ENCODE measurements at regions not wholly inside any gene's neighbourhood (a gene's known extent, or its start where the extent isn't known, plus 50 kb on each side); places are given as distances from the start of the nearest gene placed in this dataset.
"Not testable (repeated sequence)": the region's sequence is repeated elsewhere in the genome, so short reads cannot be mapped to it uniquely, and the experiment has no call there.

GRCh38 chr1:219100059-219100458 is 73.6 kb upstream of the LYPLAL1 start:
- TF ChIP-seq POLR2A (IDR thresholded peaks at IDR 0.05; ENCODE audit: extremely low read depth, insufficient read length) (no peak), MAX (IDR thresholded peaks at IDR 0.05; ENCODE audit: low read depth, low read length) (no peak), CTCF (IDR thresholded peaks at IDR 0.05; ENCODE audit: low read depth, low read length) (no peak), MYC (IDR thresholded peaks at IDR 0.05; ENCODE audit: low read depth, low read length) (no peak)
- no peak overlapping the region for H3K4me3 ChIP-seq (ENCODE audit: low read depth, low read length)
- DNase-seq (ENCODE audit: low read depth), result no peak

- not testable (repeated sequence) for DNase-seq (ENCODE audit: low read depth); H3K4me3 ChIP-seq (ENCODE audit: low read depth, low read length)
These were observed 71.2 kb upstream of the LYPLAL1 start for GRCh38 chr1:219102466-219102865.

- no peak for DNase-seq (ENCODE audit: low read depth)
- TF ChIP-seq POLR2A (IDR thresholded peaks at IDR 0.05; ENCODE audit: extremely low read depth, insufficient read length), result no peak
- TF ChIP-seq CTCF (IDR thresholded peaks at IDR 0.05; ENCODE audit: low read depth, low read length), result no peak
- no peak for TF ChIP-seq MAX (IDR thresholded peaks at IDR 0.05; ENCODE audit: low read depth, low read length)
- no peak for TF ChIP-seq MYC (IDR thresholded peaks at IDR 0.05; ENCODE audit: low read depth, low read length)
- no peak overlapping the region for H3K4me3 ChIP-seq (ENCODE audit: low read depth, low read length)
These were observed 67.8 kb upstream of the LYPLAL1 start for GRCh38 chr1:219105893-219106292.

GRCh38 chr1:219109424-219110018 is 64.2 kb upstream of the LYPLAL1 start:
- no peak overlapping the region for H3K4me3 ChIP-seq (ENCODE audit: low read depth, low read length)
- TF ChIP-seq CTCF (IDR thresholded peaks at IDR 0.05; ENCODE audit: low read depth, low read length), result no peak
- TF ChIP-seq MYC (IDR thresholded peaks at IDR 0.05; ENCODE audit: low read depth, low read length), result no peak
- TF ChIP-seq MAX (IDR thresholded peaks at IDR 0.05; ENCODE audit: low read depth, low read length), result no peak
- no peak for TF ChIP-seq POLR2A (IDR thresholded peaks at IDR 0.05; ENCODE audit: extremely low read depth, insufficient read length)
- DNase-seq (ENCODE audit: low read depth), result no peak

GRCh38 chr1:219113261-219113660 is 60.4 kb upstream of the LYPLAL1 start:
- DNase-seq (ENCODE audit: low read depth), result no peak
- H3K4me3 ChIP-seq (ENCODE audit: low read depth, low read length), result no peak overlapping the region
- no peak for TF ChIP-seq POLR2A (IDR thresholded peaks at IDR 0.05; ENCODE audit: extremely low read depth, insufficient read length)
- TF ChIP-seq MYC (IDR thresholded peaks at IDR 0.05; ENCODE audit: low read depth, low read length), result no peak
- TF ChIP-seq MAX (IDR thresholded peaks at IDR 0.05; ENCODE audit: low read depth, low read length), result no peak
- no peak for TF ChIP-seq CTCF (IDR thresholded peaks at IDR 0.05; ENCODE audit: low read depth, low read length)

GRCh38 chr1:219114014-219114413 is 59.7 kb upstream of the LYPLAL1 start:
- H3K4me3 ChIP-seq (ENCODE audit: low read depth, low read length), result no peak overlapping the region
- no peak for DNase-seq (ENCODE audit: low read depth)
- no peak for TF ChIP-seq MYC (IDR thresholded peaks at IDR 0.05; ENCODE audit: low read depth, low read length)
- TF ChIP-seq MAX (IDR thresholded peaks at IDR 0.05; ENCODE audit: low read depth, low read length), result no peak
- TF ChIP-seq POLR2A (IDR thresholded peaks at IDR 0.05; ENCODE audit: extremely low read depth, insufficient read length), result no peak
- no peak for TF ChIP-seq CTCF (IDR thresholded peaks at IDR 0.05; ENCODE audit: low read depth, low read length)

All from NB4 (cell line).